ENCODE measurements at regions not wholly inside any gene's neighbourhood (a gene's known extent, or its start where the extent isn't known, plus 50 kb on each side); places are given as distances from the start of the nearest gene placed in this dataset.

- TF ChIP-seq ATF2 (CRISPR knock-in tag; IDR thresholded peaks at IDR 0.05) (no peak), SMAD3 (CRISPR knock-in tag; IDR thresholded peaks at IDR 0.05) (no peak), ZNF777 (CRISPR knock-in tag; IDR thresholded peaks at IDR 0.05) (no peak), ARID4A (CRISPR knock-in tag; IDR thresholded peaks at IDR 0.05; ENCODE audit: borderline replicate concordance) (no peak), ZNF33B (CRISPR knock-in tag; IDR thresholded peaks at IDR 0.05) (no peak), ZNF44 (CRISPR knock-in tag; IDR thresholded peaks at IDR 0.05) (no peak), HMG20B (CRISPR knock-in tag; conservative IDR thresholded peaks at IDR 0.05) (no peak)
Observed at GRCh38 chr4:45317276-45317675, 590.9 kb upstream of the GNPDA2 start (continued).

GRCh38 chr4:45316257-45316656, 589.9 kb upstream of the GNPDA2 start:
- in situ Hi-C loops (cut with HindIII; ENCODE audit: extremely low pct_ligation_motif_present, low pct_unique_long_range_greater_than_20kb), result no loop called here
- H3K9ac ChIP-seq (ENCODE audit: insufficient read depth, low read depth, low read length), result no peak overlapping the region
- H3K27ac ChIP-seq (ENCODE audit: extremely low read length, insufficient read depth, low read length), result no peak overlapping the region
- CTCF ChIA-PET (ENCODE audit: low intra/inter-chr PET ratio, low total read pairs), result no interaction called here
- FAIRE-seq (no peak), ATAC-seq (no peak), DNase-seq (ENCODE audit: low spot score) (no peak)
- WGBS (ENCODE audit: low lambda C conversion rate), result 29% methylated on average over 2 of the region's 2 CpGs
- peaks cover 61% of the 10 kb centered on the region for H3K9me3 ChIP-seq (ENCODE audit: low read length)
- no peaks in the 10 kb centered on the region for H3K4me1 ChIP-seq (ENCODE audit: insufficient read depth, low read length)
- H2AFZ ChIP-seq (ENCODE audit: low read length), result no peak overlapping the region
- no peak overlapping the region for H3K4me2 ChIP-seq (ENCODE audit: low read depth, low read length)
- no TSS peak for BruUV-seq (replicated peaks)
- H3K36me3 ChIP-seq (replicated peaks in 1 of 2; ENCODE audit: control insufficient read depth in 1 of 2, insufficient read depth in 2 of 2, low read length in 2 of 2), result no peaks in the 10 kb centered on the region
- intact Hi-C loops (cut with micrococcal nuclease; ENCODE audit: unreplicated experiment), result no loop called here
- H3K79me2 ChIP-seq (ENCODE audit: insufficient read depth, low read length), result no peaks in the 10 kb centered on the region
- H3K4me3 ChIP-seq (replicated peaks in 1 of 3; ENCODE audit: insufficient read depth in 1 of 3, low read depth in 2 of 3, low read length in 3 of 3), result no peak overlapping the region
- no peaks in the 10 kb centered on the region for H4K20me1 ChIP-seq (ENCODE audit: insufficient read depth, low read length)
- POLR2A ChIA-PET, result no interaction called here
- no peaks in the 10 kb centered on the region for H3K27me3 ChIP-seq (ENCODE audit: control insufficient read depth in 1 of 2, insufficient read depth in 2 of 2, low read length in 2 of 2)
- TF ChIP-seq PAF1 (CRISPR knock-in tag; IDR thresholded peaks at IDR 0.05) (no peak), SMAD3 (CRISPR knock-in tag; IDR thresholded peaks at IDR 0.05) (no peak), NFIC (IDR thresholded peaks at IDR 0.05; ENCODE audit: low read length) (no peak), SMAD1 (CRISPR knock-in tag; IDR thresholded peaks at IDR 0.05; ENCODE audit: borderline replicate concordance, low read depth) (no peak), HMG20A (CRISPR knock-in tag; IDR thresholded peaks at IDR 0.05; ENCODE audit: borderline replicate concordance) (no peak), CTCF (CRISPR knock-in tag; IDR thresholded peaks at IDR 0.05) (no peak), WIZ (CRISPR knock-in tag; IDR thresholded peaks at IDR 0.05) (no peak), ETV5 (CRISPR knock-in tag; IDR thresholded peaks at IDR 0.05; ENCODE audit: borderline replicate concordance) (no peak), MYNN (CRISPR knock-in tag; IDR thresholded peaks at IDR 0.05; ENCODE audit: low read depth) (no peak), ZBTB21 (CRISPR knock-in tag; IDR thresholded peaks at IDR 0.05) (no peak)

Measured in HepG2 (cell line).